ENCODE measurements at regions not wholly inside any gene's neighbourhood (a gene's known extent, or its start where the extent isn't known, plus 50 kb on each side); places are given as distances from the start of the nearest gene placed in this dataset.

GRCh38 chr18:72336786-72337185 is 207.4 kb downstream of the CBLN2 start:
- no peaks in the 10 kb centered on the region for H3K27me3 ChIP-seq
- no peaks in the 10 kb centered on the region for H3K9me3 ChIP-seq (ENCODE audit: low read depth)
- H3K4me1 ChIP-seq (ENCODE audit: low read depth), result no peaks in the 10 kb centered on the region
- no peak for TF ChIP-seq CTCF (IDR thresholded peaks at IDR 0.05; ENCODE audit: low read depth, low read length)
- H3K4me3 ChIP-seq, result no peak overlapping the region
- no peak for DNase-seq (ENCODE audit: low read depth in 1 of 2, low spot score in 1 of 2)
- H3K27ac ChIP-seq, result no peak overlapping the region
- no peaks in the 10 kb centered on the region for H3K36me3 ChIP-seq

GRCh38 chr18:72329533-72329932 is 214.6 kb downstream of the CBLN2 start:
- H3K27me3 ChIP-seq, result no peaks in the 10 kb centered on the region
- H3K36me3 ChIP-seq, result no peaks in the 10 kb centered on the region
- DNase-seq (ENCODE audit: low read depth in 1 of 2, low spot score in 1 of 2), result no peak
- H3K9me3 ChIP-seq (ENCODE audit: low read depth), result no peaks in the 10 kb centered on the region
- H3K4me1 ChIP-seq (ENCODE audit: low read depth), result no peaks in the 10 kb centered on the region
- H3K27ac ChIP-seq, result no peak overlapping the region
- H3K4me3 ChIP-seq, result no peak overlapping the region
- no peak for TF ChIP-seq CTCF (IDR thresholded peaks at IDR 0.05; ENCODE audit: low read depth, low read length)

- TF ChIP-seq CTCF (IDR thresholded peaks at IDR 0.05; ENCODE audit: low read depth, low read length), result no peak
- Histone ChIP-seq H3K4me3 (no peak overlapping the region), H3K36me3 (no peaks in the 10 kb centered on the region), H3K27me3 (no peaks in the 10 kb centered on the region), H3K27ac (no peak overlapping the region), H3K4me1 (ENCODE audit: low read depth) (no peaks in the 10 kb centered on the region), H3K9me3 (ENCODE audit: low read depth) (no peaks in the 10 kb centered on the region)
- no peak for DNase-seq (ENCODE audit: low read depth in 1 of 2, low spot score in 1 of 2)
Observed at GRCh38 chr18:72325307-72325706, 218.8 kb downstream of the CBLN2 start.

GRCh38 chr18:72324677-72325076 is 219.5 kb downstream of the CBLN2 start:
- TF ChIP-seq CTCF (IDR thresholded peaks at IDR 0.05; ENCODE audit: low read depth, low read length), result no peak
- Histone ChIP-seq H3K27ac (no peak overlapping the region), H3K4me3 (no peak overlapping the region), H3K4me1 (ENCODE audit: low read depth) (no peaks in the 10 kb centered on the region), H3K9me3 (ENCODE audit: low read depth) (no peaks in the 10 kb centered on the region), H3K27me3 (no peaks in the 10 kb centered on the region), H3K36me3 (no peaks in the 10 kb centered on the region)
- DNase-seq (ENCODE audit: low read depth in 1 of 2, low spot score in 1 of 2), result no peak

DNA sequence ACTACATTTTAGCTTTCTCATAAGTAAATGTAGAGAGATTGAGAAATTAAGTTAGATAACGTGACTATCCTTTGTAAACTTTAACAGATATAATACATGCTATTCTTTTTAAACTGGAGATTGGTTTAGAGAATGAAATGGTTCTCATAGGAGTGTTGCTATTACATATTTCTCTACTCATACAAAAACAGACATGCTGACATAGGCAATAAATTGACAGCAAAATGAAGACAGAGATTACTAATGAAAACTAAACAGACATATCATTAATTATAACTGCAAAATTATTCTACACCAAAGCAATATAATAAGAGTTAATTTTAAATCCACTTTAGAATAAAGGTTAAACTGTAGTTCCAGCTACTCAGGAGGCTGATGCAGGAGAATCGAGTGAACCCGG is 227.6 kb downstream of the CBLN2 start:
- no peaks in the 10 kb centered on the region for H3K36me3 ChIP-seq
- TF ChIP-seq CTCF (IDR thresholded peaks at IDR 0.05; ENCODE audit: low read depth, low read length), result no peak
- H3K4me3 ChIP-seq, result no peak overlapping the region
- DNase-seq (ENCODE audit: low read depth in 1 of 2, low spot score in 1 of 2), result no peak
- no peak overlapping the region for H3K27ac ChIP-seq
- H3K4me1 ChIP-seq (ENCODE audit: low read depth), result no peaks in the 10 kb centered on the region
- no peaks in the 10 kb centered on the region for H3K27me3 ChIP-seq
- H3K9me3 ChIP-seq (ENCODE audit: low read depth), result no peaks in the 10 kb centered on the region

Measured in cardiac muscle cell (in vitro differentiated cells and primary cell).